ENCODE measurements at regions not wholly inside any gene's neighbourhood (a gene's known extent, or its start where the extent isn't known, plus 50 kb on each side); places are given as distances from the start of the nearest gene placed in this dataset.

DNA sequence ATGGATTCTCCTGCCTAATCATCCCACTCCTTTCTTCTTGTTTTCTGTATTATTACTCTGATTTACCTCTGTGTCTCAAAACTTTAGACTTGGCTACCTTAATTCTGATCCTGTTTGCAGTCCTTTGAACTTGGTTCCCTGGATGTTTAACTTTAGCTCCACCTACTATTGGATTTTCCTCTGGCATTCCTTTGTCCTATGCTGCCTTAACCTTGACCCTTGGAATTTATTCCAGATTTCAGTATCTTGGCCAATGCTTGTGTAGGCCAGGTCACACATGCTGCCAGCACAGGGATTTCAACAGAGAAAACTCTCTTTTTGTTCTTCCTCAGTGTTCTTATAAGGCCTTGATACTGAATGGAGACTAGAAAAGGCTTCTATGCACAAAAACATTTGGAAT lies 65.0 kb upstream of the DNAJC19 start:
- no peak for DNase-seq

DNA sequence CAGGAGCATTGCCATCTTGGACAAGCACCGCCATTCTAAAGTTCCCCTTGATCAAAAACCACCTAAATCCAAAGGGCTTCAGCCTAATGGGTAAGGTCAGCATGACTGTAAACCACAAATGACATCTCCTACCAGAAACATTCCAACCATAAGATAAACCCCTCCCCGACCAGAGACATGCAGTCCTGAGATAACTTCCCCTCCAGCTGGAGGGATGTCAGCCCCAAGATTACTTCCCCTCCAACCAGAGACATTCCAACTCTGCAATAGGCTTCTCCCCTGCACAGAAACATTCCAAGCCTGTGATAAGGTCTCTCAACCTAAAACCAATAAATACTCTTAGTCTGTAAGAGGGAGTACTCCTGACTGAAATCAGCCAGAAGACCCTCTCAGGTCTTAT lies 62.7 kb upstream of the DNAJC19 start:
- no peak for DNase-seq

GRCh38 chr3:181050738-181051137 lies 61.2 kb upstream of the DNAJC19 start:
- no peak for DNase-seq

DNA sequence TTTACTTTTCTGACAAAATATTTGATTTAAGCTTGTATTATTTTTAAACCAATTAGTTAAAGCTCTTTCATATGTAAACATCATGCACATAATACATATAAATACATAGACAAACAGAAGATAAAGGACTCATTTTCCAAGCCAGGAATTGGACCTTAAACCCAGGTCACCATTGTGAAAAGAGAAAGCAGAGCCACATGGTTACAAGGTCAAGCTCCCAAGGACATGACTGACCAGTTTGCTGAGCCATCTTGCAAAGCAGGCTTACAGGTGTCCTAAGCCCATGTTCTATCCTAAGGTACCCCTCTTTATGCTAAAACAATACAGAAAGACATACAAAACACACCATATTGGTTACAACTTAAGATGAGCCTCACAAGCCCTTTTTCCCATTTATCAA lies 50.5 kb upstream of the DNAJC19 start:
- DNase-seq, result no peak
